SK-N-SH (cell line): ENCODE measurements at regions not wholly inside any gene's neighbourhood (a gene's known extent, or its start where the extent isn't known, plus 50 kb on each side); places are given as distances from the start of the nearest gene placed in this dataset.

ENCODE experiments used
- CTCF ChIA-PET: fragments of 300-600, 350-600 bp; formaldehyde crosslinking; extraction: SDS; loops from one replicate; lab custom pipeline; 2021; lab: Yijun Ruan, JAX
- POLR2A ChIA-PET: fragments of 350-600 bp; sonication (Branson Sonifier 250); formaldehyde crosslinking; extraction: SDS; loops from one replicate; lab custom pipeline; 2020; ENCODE audit warnings: antibody characterized with exemption, inconsistent platforms; lab: Yijun Ruan, JAX
- DNase-seq: peaks from one replicate; pipeline ENCODE4 v3.0.0; 2012
- H2AFZ ChIP-seq: fragments of 200-600 bp; sonication (generic); 2 replicates; pipeline ENCODE4 v1.8.1; 2016; ENCODE audit warnings: antibody characterized with exemption, mild to moderate bottlenecking, low read depth
- H3F3A ChIP-seq: fragments of 200-600 bp; sonication (generic); replicated peaks from 2 replicates; pipeline ENCODE3; 2016; ENCODE audit warnings: antibody characterized with exemption, mild to moderate bottlenecking; ENCODE audit not compliant: insufficient read depth
- H3K27ac ChIP-seq, 2 experiments: fragments of 200-500 bp in 1 of 2; fragments of 200-600 bp in 1 of 2; sonication (Bioruptor generic) in 1 of 2; sonication (generic), shearing (Covaris generic) in 1 of 2; 2 replicates each; pipeline versions ENCODE4 v1.5.1 to v1.6.1; 2014 to 2016; ENCODE audit warnings: low read depth in 2 of 2, inconsistent platforms in 1 of 2, low read length in 1 of 2, mild to moderate bottlenecking in 1 of 2, mixed read lengths in 1 of 2
- H3K27me3 ChIP-seq: fragments of 200-600 bp; sonication (generic), shearing (Covaris generic); 2 replicates; pipeline ENCODE4 v1.6.1; 2016; ENCODE audit warnings: mixed run types; ENCODE audit not compliant: insufficient read depth
- H3K36me3 ChIP-seq, 2 experiments: fragments of 200-500 bp in 1 of 2; fragments of 200-600 bp in 1 of 2; sonication (Bioruptor generic) in 1 of 2; sonication (generic) in 1 of 2; replicated peaks in 1 of 2; 2 replicates each; pipeline versions ENCODE3 to v1.5.1; 2014 to 2016; ENCODE audit warnings: low read length in 1 of 2, mild to moderate bottlenecking in 1 of 2; ENCODE audit not compliant: insufficient read depth in 2 of 2, control insufficient read depth in 1 of 2
- H3K4me1 ChIP-seq, 2 experiments: fragments of 200-500 bp in 1 of 2; fragments of 200-600 bp in 1 of 2; sonication (Bioruptor generic) in 1 of 2; sonication (generic), shearing (Covaris generic) in 1 of 2; 2 replicates each; pipeline versions ENCODE4 v1.5.1 to v1.6.1; 2014 to 2016; ENCODE audit warnings: low read depth in 1 of 2, low read length in 1 of 2, mixed run types in 1 of 2; ENCODE audit not compliant: insufficient read depth in 2 of 2, control insufficient read depth in 1 of 2
- H3K4me2 ChIP-seq: fragments of 200-600 bp; sonication (generic), shearing (Covaris generic); 2 replicates; pipeline ENCODE4 v1.6.1; 2017; ENCODE audit warnings: mixed run types
- H3K4me3 ChIP-seq, 2 experiments: fragments of 200-500 bp in 1 of 2; fragments of 200-600 bp in 1 of 2; sonication (Bioruptor generic) in 1 of 2; sonication (generic), shearing (Covaris generic) in 1 of 2; 2 replicates each; pipeline versions ENCODE4 v1.5.1 to v1.8.1; 2014 to 2016; ENCODE audit warnings: low read depth in 2 of 2, inconsistent platforms in 1 of 2, low read length in 1 of 2, mild to moderate bottlenecking in 1 of 2, mixed read lengths in 1 of 2, moderate library complexity in 1 of 2
- H3K79me2 ChIP-seq: fragments of 200-600 bp; sonication (generic); 2 replicates; pipeline ENCODE4 v1.8.1; 2017; ENCODE audit warnings: mild to moderate bottlenecking; ENCODE audit not compliant: insufficient read depth
- H3K9ac ChIP-seq: fragments of 200-600 bp; sonication (generic); 2 replicates; pipeline ENCODE4 v1.6.1; 2017; ENCODE audit warnings: mixed run types
- H3K9me2 ChIP-seq: fragments of 200-600 bp; sonication (generic); 2 replicates; pipeline ENCODE4 v1.6.1; 2017; ENCODE audit warnings: mixed run types
- H3K9me3 ChIP-seq: fragments of 200-600 bp; sonication (generic); 2 replicates; pipeline ENCODE4 v1.6.1; 2017; ENCODE audit warnings: mixed run types, mild to moderate bottlenecking, moderate library complexity
- H4K20me1 ChIP-seq: fragments of 200-600 bp; sonication (generic); 2 replicates; pipeline ENCODE4 v1.6.1; 2017; ENCODE audit warnings: mild to moderate bottlenecking, mixed run types; ENCODE audit not compliant: insufficient read depth
- CHD2 ChIP-seq: fragments of 150-350 bp; IDR thresholded peaks from 2 replicates; pipeline ENCODE4 v1.6.1; 2018; ENCODE audit warnings: low read length; ENCODE audit not compliant: partially characterized antibody
- ELF1 ChIP-seq: IDR thresholded peaks from 2 replicates; pipeline ENCODE4 v1.4.0; 2012
- EZH2phosphoT487 ChIP-seq: fragments of 200-600 bp; sonication (generic); IDR thresholded peaks from 2 replicates; pipeline ENCODE4 v1.6.1; 2017; ENCODE audit warnings: low read depth, mixed run types, mild to moderate bottlenecking, antibody characterized with exemption, moderate library complexity, borderline replicate concordance
- FOXJ3 ChIP-seq: sonication (generic); formaldehyde crosslinking; IDR thresholded peaks from 2 replicates; pipeline ENCODE4 v1.5.1; 2020; ENCODE audit warnings: mild to moderate bottlenecking, missing genetic modification reagents
- FOXM1 ChIP-seq: IDR thresholded peaks from 2 replicates; pipeline ENCODE4 v1.4.0; 2012; ENCODE audit warnings: low read depth, mild to moderate bottlenecking
- GABPA ChIP-seq: IDR thresholded peaks from 2 replicates; pipeline ENCODE4 v1.4.0; 2012; ENCODE audit warnings: low read depth, mild to moderate bottlenecking
- GATA2 ChIP-seq: sonication (generic); formaldehyde crosslinking; IDR thresholded peaks from 2 replicates; pipeline ENCODE4 v1.5.0; 2020; ENCODE audit warnings: mild to moderate bottlenecking, missing genetic modification reagents
- MEF2A ChIP-seq: IDR thresholded peaks from 2 replicates; pipeline ENCODE4 v1.4.0; 2012; ENCODE audit warnings: low read depth, borderline replicate concordance
- MXI1 ChIP-seq: IDR thresholded peaks from 2 replicates; pipeline ENCODE4 v1.6.1; 2012; ENCODE audit warnings: mild to moderate bottlenecking, low read depth, low read length, improper control_type of control experiment
- RFX5 ChIP-seq: IDR thresholded peaks from 2 replicates; pipeline ENCODE4 v1.6.1; 2012; ENCODE audit warnings: mild to moderate bottlenecking, improper control_type of control experiment, low read length
- RXRA ChIP-seq: IDR thresholded peaks from 2 replicates; pipeline ENCODE4 v1.4.0; 2012; ENCODE audit warnings: low read depth, mild to moderate bottlenecking, borderline replicate concordance
- TCF12 ChIP-seq: IDR thresholded peaks from 2 replicates; pipeline ENCODE4 v1.4.0; 2012
- TEAD4 ChIP-seq: IDR thresholded peaks from 2 replicates; pipeline ENCODE4 v1.4.0; 2012; ENCODE audit warnings: mild to moderate bottlenecking, borderline replicate concordance; ENCODE audit not compliant: insufficient read depth
- YY1 ChIP-seq: IDR thresholded peaks from 2 replicates; pipeline ENCODE4 v1.4.0; 2012; ENCODE audit warnings: low read depth, mild to moderate bottlenecking
- WGBS: methylation state at CpG from one replicate; pipeline ENCODE4 v1.1.6; 2017; ENCODE audit warnings: low lambda C conversion rate; 5-methylcytosine and 5-hydroxymethylcytosine counted together
- TF ChIP-seq, protein P1 (sequence below): IDR thresholded peaks from 2 replicates; pipeline ENCODE4 v1.4.0; 2012; ENCODE audit warnings: low read depth, borderline replicate concordance
- TF ChIP-seq, protein P2 (sequence below): fragments of 150-350 bp; IDR thresholded peaks from 2 replicates; pipeline ENCODE4 v1.6.1; 2016; ENCODE audit warnings: mild to moderate bottlenecking, low read depth, low read length
- TF ChIP-seq, protein P3 (sequence below): IDR thresholded peaks from 2 replicates; pipeline ENCODE4 v1.6.1; 2012; ENCODE audit warnings: mild to moderate bottlenecking, low read depth, low read length, moderate library complexity
- TF ChIP-seq, protein P4 (sequence below): IDR thresholded peaks from 2 replicates; pipeline ENCODE4 v1.4.0; 2012; ENCODE audit warnings: low read depth
- TF ChIP-seq, protein P5 (sequence below): fragments of 200-600 bp; sonication (generic); IDR thresholded peaks from 2 replicates; pipeline ENCODE4 v1.6.1; 2017; ENCODE audit warnings: antibody characterized with exemption, mild to moderate bottlenecking, moderate library complexity

DNA sequence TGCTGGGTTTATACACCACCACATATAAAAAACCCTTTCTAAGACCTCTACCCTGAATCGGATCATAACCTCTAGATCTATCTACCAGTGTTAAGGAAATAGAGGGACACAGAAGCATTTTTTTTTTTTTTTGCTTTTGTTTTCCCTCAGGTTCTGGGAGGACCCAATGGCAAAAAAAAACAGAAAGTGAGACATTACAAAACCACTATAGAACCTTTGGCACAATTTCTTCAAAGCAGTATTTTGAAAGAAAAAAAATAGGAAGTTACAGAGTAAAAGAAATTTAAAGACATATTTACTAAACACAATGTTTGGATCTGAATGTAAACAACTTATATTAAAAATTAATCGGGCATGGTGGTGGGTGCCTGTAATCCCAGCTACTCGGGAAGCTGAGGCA lies 1258.7 kb upstream of the GJE1 start:
- 21% methylated on average over 3 of the region's 3 CpGs for WGBS

More for the DNA sequence above, 1258.7 kb upstream of the GJE1 start:
- Histone ChIP-seq H3K9me2 (no peaks in the 10 kb centered on the region), H3F3A (peaks cover 10% of the 10 kb centered on the region), H3K27ac (no peak overlapping the region), H3K4me1 (no peaks in the 10 kb centered on the region), H3K27me3 (no peaks in the 10 kb centered on the region), H4K20me1 (no peaks in the 10 kb centered on the region), H3K9ac (no peak overlapping the region), H3K9me3 (no peaks in the 10 kb centered on the region), H3K4me3 (no peak overlapping the region), H3K36me3 (peaks cover 0 to 11% of the 10 kb centered on the region in 2 experiments), H3K79me2 (peaks cover 11% of the 10 kb centered on the region), H2AFZ (no peak overlapping the region), H3K4me2 (no peak overlapping the region)
- DNase-seq: no peak
- POLR2A ChIA-PET: no interaction called here
- TF ChIP-seq, protein P1, sequence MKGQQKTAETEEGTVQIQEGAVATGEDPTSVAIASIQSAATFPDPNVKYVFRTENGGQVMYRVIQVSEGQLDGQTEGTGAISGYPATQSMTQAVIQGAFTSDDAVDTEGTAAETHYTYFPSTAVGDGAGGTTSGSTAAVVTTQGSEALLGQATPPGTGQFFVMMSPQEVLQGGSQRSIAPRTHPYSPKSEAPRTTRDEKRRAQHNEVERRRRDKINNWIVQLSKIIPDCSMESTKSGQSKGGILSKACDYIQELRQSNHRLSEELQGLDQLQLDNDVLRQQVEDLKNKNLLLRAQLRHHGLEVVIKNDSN: no peak
- TF ChIP-seq, protein P2, sequence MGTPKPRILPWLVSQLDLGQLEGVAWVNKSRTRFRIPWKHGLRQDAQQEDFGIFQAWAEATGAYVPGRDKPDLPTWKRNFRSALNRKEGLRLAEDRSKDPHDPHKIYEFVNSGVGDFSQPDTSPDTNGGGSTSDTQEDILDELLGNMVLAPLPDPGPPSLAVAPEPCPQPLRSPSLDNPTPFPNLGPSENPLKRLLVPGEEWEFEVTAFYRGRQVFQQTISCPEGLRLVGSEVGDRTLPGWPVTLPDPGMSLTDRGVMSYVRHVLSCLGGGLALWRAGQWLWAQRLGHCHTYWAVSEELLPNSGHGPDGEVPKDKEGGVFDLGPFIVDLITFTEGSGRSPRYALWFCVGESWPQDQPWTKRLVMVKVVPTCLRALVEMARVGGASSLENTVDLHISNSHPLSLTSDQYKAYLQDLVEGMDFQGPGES: no peak
- TF ChIP-seq TCF12: no peak
- TF ChIP-seq ELF1: no peak
- TF ChIP-seq RXRA: no peak
- no peak for TF ChIP-seq CHD2
- TF ChIP-seq GABPA: no peak
- TF ChIP-seq, protein P3, sequence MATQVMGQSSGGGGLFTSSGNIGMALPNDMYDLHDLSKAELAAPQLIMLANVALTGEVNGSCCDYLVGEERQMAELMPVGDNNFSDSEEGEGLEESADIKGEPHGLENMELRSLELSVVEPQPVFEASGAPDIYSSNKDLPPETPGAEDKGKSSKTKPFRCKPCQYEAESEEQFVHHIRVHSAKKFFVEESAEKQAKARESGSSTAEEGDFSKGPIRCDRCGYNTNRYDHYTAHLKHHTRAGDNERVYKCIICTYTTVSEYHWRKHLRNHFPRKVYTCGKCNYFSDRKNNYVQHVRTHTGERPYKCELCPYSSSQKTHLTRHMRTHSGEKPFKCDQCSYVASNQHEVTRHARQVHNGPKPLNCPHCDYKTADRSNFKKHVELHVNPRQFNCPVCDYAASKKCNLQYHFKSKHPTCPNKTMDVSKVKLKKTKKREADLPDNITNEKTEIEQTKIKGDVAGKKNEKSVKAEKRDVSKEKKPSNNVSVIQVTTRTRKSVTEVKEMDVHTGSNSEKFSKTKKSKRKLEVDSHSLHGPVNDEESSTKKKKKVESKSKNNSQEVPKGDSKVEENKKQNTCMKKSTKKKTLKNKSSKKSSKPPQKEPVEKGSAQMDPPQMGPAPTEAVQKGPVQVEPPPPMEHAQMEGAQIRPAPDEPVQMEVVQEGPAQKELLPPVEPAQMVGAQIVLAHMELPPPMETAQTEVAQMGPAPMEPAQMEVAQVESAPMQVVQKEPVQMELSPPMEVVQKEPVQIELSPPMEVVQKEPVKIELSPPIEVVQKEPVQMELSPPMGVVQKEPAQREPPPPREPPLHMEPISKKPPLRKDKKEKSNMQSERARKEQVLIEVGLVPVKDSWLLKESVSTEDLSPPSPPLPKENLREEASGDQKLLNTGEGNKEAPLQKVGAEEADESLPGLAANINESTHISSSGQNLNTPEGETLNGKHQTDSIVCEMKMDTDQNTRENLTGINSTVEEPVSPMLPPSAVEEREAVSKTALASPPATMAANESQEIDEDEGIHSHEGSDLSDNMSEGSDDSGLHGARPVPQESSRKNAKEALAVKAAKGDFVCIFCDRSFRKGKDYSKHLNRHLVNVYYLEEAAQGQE: no peak
- no peak for TF ChIP-seq YY1
- no peak for TF ChIP-seq MEF2A
- TF ChIP-seq TEAD4: no peak
- no peak for TF ChIP-seq MXI1
- no peak for TF ChIP-seq FOXJ3 (CRISPR knock-in tag)
- no peak for TF ChIP-seq FOXM1
- TF ChIP-seq RFX5: no peak
- TF ChIP-seq EZH2phosphoT487: no peak
- TF ChIP-seq, protein P4, sequence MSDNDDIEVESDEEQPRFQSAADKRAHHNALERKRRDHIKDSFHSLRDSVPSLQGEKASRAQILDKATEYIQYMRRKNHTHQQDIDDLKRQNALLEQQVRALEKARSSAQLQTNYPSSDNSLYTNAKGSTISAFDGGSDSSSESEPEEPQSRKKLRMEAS: no peak
- TF ChIP-seq, protein P5, sequence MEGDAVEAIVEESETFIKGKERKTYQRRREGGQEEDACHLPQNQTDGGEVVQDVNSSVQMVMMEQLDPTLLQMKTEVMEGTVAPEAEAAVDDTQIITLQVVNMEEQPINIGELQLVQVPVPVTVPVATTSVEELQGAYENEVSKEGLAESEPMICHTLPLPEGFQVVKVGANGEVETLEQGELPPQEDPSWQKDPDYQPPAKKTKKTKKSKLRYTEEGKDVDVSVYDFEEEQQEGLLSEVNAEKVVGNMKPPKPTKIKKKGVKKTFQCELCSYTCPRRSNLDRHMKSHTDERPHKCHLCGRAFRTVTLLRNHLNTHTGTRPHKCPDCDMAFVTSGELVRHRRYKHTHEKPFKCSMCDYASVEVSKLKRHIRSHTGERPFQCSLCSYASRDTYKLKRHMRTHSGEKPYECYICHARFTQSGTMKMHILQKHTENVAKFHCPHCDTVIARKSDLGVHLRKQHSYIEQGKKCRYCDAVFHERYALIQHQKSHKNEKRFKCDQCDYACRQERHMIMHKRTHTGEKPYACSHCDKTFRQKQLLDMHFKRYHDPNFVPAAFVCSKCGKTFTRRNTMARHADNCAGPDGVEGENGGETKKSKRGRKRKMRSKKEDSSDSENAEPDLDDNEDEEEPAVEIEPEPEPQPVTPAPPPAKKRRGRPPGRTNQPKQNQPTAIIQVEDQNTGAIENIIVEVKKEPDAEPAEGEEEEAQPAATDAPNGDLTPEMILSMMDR: no peak
- no peak for TF ChIP-seq GATA2
- CTCF ChIA-PET: no interaction called here
